Stimulated activated naive B cell treated with anti-CD40 and anti-IgM and Interleukin-4, amounts not matched to agents 10 μg/mL and 1 μg/mL and 100 μg/mL, for 72 hours (primary cell): ENCODE measurements at regions not wholly inside any gene's neighbourhood (a gene's known extent, or its start where the extent isn't known, plus 50 kb on each side); places are given as distances from the start of the nearest gene placed in this dataset.
"Not testable (repeated sequence)": the region's sequence is repeated elsewhere in the genome, so short reads cannot be mapped to it uniquely, and the experiment has no call there.

Experiments used
- ATAC-seq, 2 donors: fragments of 150-1000 bp; cut with Tn5 transposase; replicated peaks; 2 replicates each; pipeline ENCODE4 v1.10.0; 2021; ENCODE audit warnings: moderate library complexity in 1 of 2
- DNase-seq: peaks from one replicate; pipeline ENCODE4 v3.0.0; 2021
- H3K27ac Mint-ChIP-seq: one replicate; pipeline ENCODE4 v1.8.0; 2022; ENCODE audit warnings: mild to moderate bottlenecking, mixed read lengths
- H3K27me3 Mint-ChIP-seq, 2 donors: one replicate each; pipeline ENCODE4 v1.8.0; 2022; ENCODE audit warnings: mixed read lengths in 2 of 2
- H3K36me3 Mint-ChIP-seq, 2 donors: one replicate each; pipeline ENCODE4 v1.8.0; 2022; ENCODE audit warnings: mixed read lengths in 2 of 2, mild to moderate bottlenecking in 1 of 2
- H3K4me1 Mint-ChIP-seq, 2 donors: one replicate each; pipeline ENCODE4 v1.8.0; 2022; ENCODE audit warnings: mixed read lengths in 2 of 2, mild to moderate bottlenecking in 1 of 2
- H3K4me3 Mint-ChIP-seq, 2 donors: one replicate each; pipeline ENCODE4 v1.8.0; 2022; ENCODE audit warnings: mild to moderate bottlenecking in 2 of 2, mixed read lengths in 2 of 2, moderate library complexity in 1 of 2
- H3K9me3 Mint-ChIP-seq, 2 donors: one replicate each; pipeline ENCODE4 v1.8.0; 2022; ENCODE audit warnings: mixed read lengths in 2 of 2, mild to moderate bottlenecking in 1 of 2

GRCh38 chr6:168927026-168927425 lies 326.6 kb downstream of the THBS2 start:
- Mint-ChIP-seq H3K4me1 (no peaks in the 10 kb centered on the region), H3K9me3 (peaks cover 0 to 4% of the 10 kb centered on the region in 2 donors), H3K4me3 (no peak overlapping the region), H3K27me3 (peaks cover 0 to 7% of the 10 kb centered on the region in 2 donors), H3K27ac (no peak overlapping the region), H3K36me3 (no peaks in the 10 kb centered on the region)
- ATAC-seq (no peak), DNase-seq (no peak)

GRCh38 chr6:168926306-168926705 lies 327.3 kb downstream of the THBS2 start:
- no peak for ATAC-seq
- Mint-ChIP-seq H3K27ac (no peak overlapping the region), H3K4me1 (no peaks in the 10 kb centered on the region), H3K27me3 (peaks cover 0 to 7% of the 10 kb centered on the region in 2 donors), H3K9me3 (peaks cover 0 to 4% of the 10 kb centered on the region in 2 donors), H3K4me3 (no peak overlapping the region), H3K36me3 (no peaks in the 10 kb centered on the region)
- DNase-seq, result no peak

- no peaks in the 10 kb centered on the region for H3K4me1 Mint-ChIP-seq
Observed at GRCh38 chr6:168925671-168926070, 328.0 kb downstream of the THBS2 start.

GRCh38 chr6:168923171-168923570 lies 330.5 kb downstream of the THBS2 start:
- no peak for DNase-seq
- H3K27ac Mint-ChIP-seq, result no peak overlapping the region
- H3K4me3 Mint-ChIP-seq, result no peak overlapping the region
- peaks cover 0 to 7% of the 10 kb centered on the region in 2 donors for H3K27me3 Mint-ChIP-seq
- H3K4me1 Mint-ChIP-seq, result no peaks in the 10 kb centered on the region
- no peaks in the 10 kb centered on the region for H3K36me3 Mint-ChIP-seq
- peaks cover 0 to 1% of the 10 kb centered on the region in 2 donors for H3K9me3 Mint-ChIP-seq
- ATAC-seq, result no peak

More at GRCh38 chr6:168925671-168926070, 328.0 kb downstream of the THBS2 start:
- H3K27ac Mint-ChIP-seq, result no peak overlapping the region
- ATAC-seq, result no peak
- peaks cover 0 to 7% of the 10 kb centered on the region in 2 donors for H3K27me3 Mint-ChIP-seq
- H3K4me3 Mint-ChIP-seq, result no peak overlapping the region
- no peak for DNase-seq
- H3K36me3 Mint-ChIP-seq, result no peaks in the 10 kb centered on the region
- H3K9me3 Mint-ChIP-seq, result peaks cover 0 to 4% of the 10 kb centered on the region in 2 donors

- ATAC-seq, result no peak
- Mint-ChIP-seq H3K27me3 (peaks cover 0 to 10% of the 10 kb centered on the region in 2 donors), H3K36me3 (no peaks in the 10 kb centered on the region)
Observed at GRCh38 chr6:168922436-168922835, 331.2 kb downstream of the THBS2 start.

GRCh38 chr6:168920289-168920688 lies 333.4 kb downstream of the THBS2 start:
- no peaks in the 10 kb centered on the region for H3K4me1 Mint-ChIP-seq
- H3K36me3 Mint-ChIP-seq, result no peaks in the 10 kb centered on the region
- no peak overlapping the region for H3K4me3 Mint-ChIP-seq
- ATAC-seq, result no peak
- DNase-seq, result no peak
- H3K27me3 Mint-ChIP-seq, result peaks cover 0 to 4% of the 10 kb centered on the region in 2 donors
- no peak overlapping the region for H3K27ac Mint-ChIP-seq
- peaks cover 0 to 1% of the 10 kb centered on the region in 2 donors for H3K9me3 Mint-ChIP-seq

More at GRCh38 chr6:168922436-168922835, 331.2 kb downstream of the THBS2 start:
- Mint-ChIP-seq H3K4me1 (no peaks in the 10 kb centered on the region), H3K27ac (no peak overlapping the region), H3K9me3 (peaks cover 0 to 1% of the 10 kb centered on the region in 2 donors), H3K4me3 (no peak overlapping the region)
- no peak for DNase-seq

- Mint-ChIP-seq H3K4me3 (no peak overlapping the region), H3K4me1 (no peaks in the 10 kb centered on the region), H3K27ac (no peak overlapping the region), H3K9me3 (peaks cover 0 to 1% of the 10 kb centered on the region in 2 donors), H3K27me3 (peaks cover 0 to 4% of the 10 kb centered on the region in 2 donors), H3K36me3 (no peaks in the 10 kb centered on the region)
- ATAC-seq, result no peak
- DNase-seq, result no peak
Observed at GRCh38 chr6:168919470-168920179, 334.0 kb downstream of the THBS2 start.

GRCh38 chr6:168916576-168917211 lies 337.0 kb downstream of the THBS2 start:
- H3K4me3 Mint-ChIP-seq, result no peak overlapping the region
- ATAC-seq (no peak), DNase-seq (no peak)
- peaks cover 0 to 4% of the 10 kb centered on the region in 2 donors for H3K27me3 Mint-ChIP-seq
- no peaks in the 10 kb centered on the region for H3K9me3 Mint-ChIP-seq
- H3K36me3 Mint-ChIP-seq, result no peaks in the 10 kb centered on the region
- no peaks in the 10 kb centered on the region for H3K4me1 Mint-ChIP-seq
- no peak overlapping the region for H3K27ac Mint-ChIP-seq

GRCh38 chr6:168915855-168916254 lies 337.8 kb downstream of the THBS2 start:
- H3K27me3 Mint-ChIP-seq, result peaks cover 0 to 4% of the 10 kb centered on the region in 2 donors
- no peaks in the 10 kb centered on the region for H3K36me3 Mint-ChIP-seq
- no peak for ATAC-seq
- H3K9me3 Mint-ChIP-seq, result no peaks in the 10 kb centered on the region
- H3K4me1 Mint-ChIP-seq, result no peaks in the 10 kb centered on the region
- no peak overlapping the region for H3K27ac Mint-ChIP-seq
- H3K4me3 Mint-ChIP-seq, result no peak overlapping the region
- DNase-seq, result no peak

- no peaks in the 10 kb centered on the region for H3K4me1 Mint-ChIP-seq
- no peak overlapping the region for H3K27ac Mint-ChIP-seq
- peaks cover 0 to 4% of the 10 kb centered on the region in 2 donors for H3K27me3 Mint-ChIP-seq
Observed at GRCh38 chr6:168915242-168915641, 338.4 kb downstream of the THBS2 start.

GRCh38 chr6:168913866-168914469 lies 339.7 kb downstream of the THBS2 start:
- ATAC-seq (no peak), DNase-seq (no peak)
- no peak overlapping the region for H3K27ac Mint-ChIP-seq
- H3K36me3 Mint-ChIP-seq, result no peaks in the 10 kb centered on the region
- H3K27me3 Mint-ChIP-seq, result peaks cover 0 to 4% of the 10 kb centered on the region in 2 donors
- H3K4me1 Mint-ChIP-seq, result no peaks in the 10 kb centered on the region
- H3K4me3 Mint-ChIP-seq, result no peak overlapping the region
- H3K9me3 Mint-ChIP-seq, result peaks cover 0 to 2% of the 10 kb centered on the region in 2 donors

More at GRCh38 chr6:168915242-168915641, 338.4 kb downstream of the THBS2 start:
- DNase-seq (no peak), ATAC-seq (no peak)
- Mint-ChIP-seq H3K36me3 (no peaks in the 10 kb centered on the region), H3K9me3 (no peaks in the 10 kb centered on the region), H3K4me3 (no peak overlapping the region)

- H3K27me3 Mint-ChIP-seq, H3K27ac Mint-ChIP-seq, H3K36me3 Mint-ChIP-seq, DNase-seq, H3K9me3 Mint-ChIP-seq, H3K4me3 Mint-ChIP-seq, H3K4me1 Mint-ChIP-seq, ATAC-seq: not testable (repeated sequence)
Observed at GRCh38 chr6:168913231-168913865, 340.3 kb downstream of the THBS2 start.

GRCh38 chr6:168909288-168909687 lies 344.4 kb downstream of the THBS2 start:
- H3K4me3 Mint-ChIP-seq, result no peak overlapping the region
- DNase-seq (no peak), ATAC-seq (no peak)
- peaks cover 0 to 2% of the 10 kb centered on the region in 2 donors for H3K9me3 Mint-ChIP-seq
- H3K27ac Mint-ChIP-seq, result no peak overlapping the region
- no peaks in the 10 kb centered on the region for H3K27me3 Mint-ChIP-seq
- H3K36me3 Mint-ChIP-seq, result no peaks in the 10 kb centered on the region
- H3K4me1 Mint-ChIP-seq, result no peaks in the 10 kb centered on the region

- DNase-seq (no peak), ATAC-seq (no peak)
- H3K27me3 Mint-ChIP-seq, result no peaks in the 10 kb centered on the region
- H3K9me3 Mint-ChIP-seq, result peaks cover 0 to 2% of the 10 kb centered on the region in 2 donors
- H3K4me1 Mint-ChIP-seq, result no peaks in the 10 kb centered on the region
- no peaks in the 10 kb centered on the region for H3K36me3 Mint-ChIP-seq
- no peak overlapping the region for H3K4me3 Mint-ChIP-seq
- H3K27ac Mint-ChIP-seq, result no peak overlapping the region
Observed at GRCh38 chr6:168908887-168909286, 344.8 kb downstream of the THBS2 start.
